ENCODE measurements at regions not wholly inside any gene's neighbourhood (a gene's known extent, or its start where the extent isn't known, plus 50 kb on each side); places are given as distances from the start of the nearest gene placed in this dataset.

DNA sequence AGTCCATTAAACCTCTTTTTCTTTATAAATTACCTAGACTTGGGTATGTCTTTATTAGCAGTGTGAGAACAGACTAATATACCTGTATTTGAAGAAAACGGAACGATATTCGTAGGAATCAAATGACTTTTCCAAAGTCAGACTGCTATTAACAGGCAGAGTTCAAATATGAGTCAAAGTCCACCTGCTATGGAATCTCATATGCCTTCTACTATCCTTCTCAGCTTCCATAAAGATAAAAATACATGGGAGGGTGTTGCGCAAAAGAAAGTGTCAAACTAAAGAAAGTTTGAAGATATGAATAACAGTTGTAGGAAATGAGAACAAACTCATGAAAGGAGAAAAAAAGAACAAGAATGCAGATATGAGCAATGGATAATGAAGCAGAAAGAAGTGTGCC, 704.6 kb downstream of the EFNB2 start:
- no peak for TF ChIP-seq EZH2 (IDR thresholded peaks at IDR 0.05; ENCODE audit: insufficient read depth, poor library complexity, severe bottlenecking)
- no peak for TF ChIP-seq EZH2phosphoT487 (IDR thresholded peaks at IDR 0.05; ENCODE audit: insufficient read depth, low read depth)
